B cell (primary cell): ENCODE measurements at regions not wholly inside any gene's neighbourhood (a gene's known extent, or its start where the extent isn't known, plus 50 kb on each side); places are given as distances from the start of the nearest gene placed in this dataset.

Experiments
- ATAC-seq: fragments of 200-7000 bp; cut with Tn5 transposase; one replicate; pipeline ENCODE4 v1.10.0; 2021; ENCODE audit warnings: low read depth, mild to moderate bottlenecking, moderate number of reproducible peaks, moderate library complexity
- CTCF ChIA-PET: fragments of 350-600 bp; sonication (Branson Sonifier 250); formaldehyde crosslinking; loops from one replicate; lab custom pipeline; 2021; ENCODE audit warnings: antibody characterized with exemption, inconsistent platforms; lab: Charles Lee
- POLR2A ChIA-PET: fragments of 350-600 bp; sonication (Branson Sonifier 250); formaldehyde crosslinking; loops from one replicate; lab custom pipeline; 2021; ENCODE audit warnings: antibody characterized with exemption; lab: Charles Lee
- DNase-seq: peaks from one replicate; pipeline ENCODE4 v3.0.0; 2013
- H2AFZ ChIP-seq: 2 replicates; pipeline ENCODE4 v1.6.1; 2012; ENCODE audit warnings: mild to moderate bottlenecking, low read depth, low read length; ENCODE audit not compliant: insufficient read depth, poor library complexity, severe bottlenecking
- H3K27ac ChIP-seq, 2 donors: 1 replicate in 1 of 2; 2 replicates in 1 of 2; pipeline ENCODE4 v1.5.1; 2012 to 2013; ENCODE audit warnings: low read length in 2 of 2, mild to moderate bottlenecking in 2 of 2, moderate library complexity in 1 of 2
- H3K27me3 ChIP-seq, 4 experiments: fragments of 200-600 bp in 1 of 4; sonication (generic) in 1 of 4; replicated peaks in 1 of 4; 1 replicate in 2 of 4; 2 replicates in 2 of 4; pipeline versions ENCODE4 v1.6.1 to v1.7.0; 2013 to 2016; ENCODE audit warnings: low read length in 3 of 4, mild to moderate bottlenecking in 2 of 4, mixed read lengths in 1 of 4, moderate library complexity in 1 of 4; ENCODE audit not compliant: insufficient read depth in 4 of 4, control insufficient read depth in 3 of 4; ENCODE audit errors: control extremely low read depth in 1 of 4
- H3K36me3 ChIP-seq, 2 experiments: replicated peaks in 1 of 2; 1 replicate in 1 of 2; 2 replicates in 1 of 2; pipeline versions ENCODE4 v1.6.1 to v1.7.1; 2013; ENCODE audit warnings: low read length in 1 of 2; ENCODE audit not compliant: insufficient read depth in 2 of 2, control insufficient read depth in 1 of 2; ENCODE audit errors: control extremely low read depth in 1 of 2, extremely low read depth in 1 of 2
- H3K4me1 ChIP-seq, 2 donors: fragments of 200-600 bp in 1 of 2; sonication (generic) in 1 of 2; 1 replicate in 1 of 2; 2 replicates in 1 of 2; pipeline versions ENCODE4 v1.5.1 to v1.6.1; 2013 to 2017; ENCODE audit warnings: low read length in 2 of 2; ENCODE audit not compliant: control insufficient read depth in 2 of 2, insufficient read depth in 2 of 2
- H3K4me2 ChIP-seq: replicated peaks from 2 replicates; pipeline ENCODE3; 2012; ENCODE audit warnings: mild to moderate bottlenecking, low read depth, low read length; ENCODE audit not compliant: poor library complexity, severe bottlenecking
- H3K4me3 ChIP-seq, 5 experiments: fragments of 200-600 bp in 1 of 5; sonication (generic) in 1 of 5; 1 replicate in 3 of 5; 2 replicates in 2 of 5; pipeline versions ENCODE4 v1.5.1 to v1.7.0; 2011 to 2016; ENCODE audit warnings: low read length in 4 of 5, mild to moderate bottlenecking in 4 of 5, low read depth in 2 of 5, control low read depth in 1 of 5, moderate library complexity in 1 of 5; ENCODE audit not compliant: insufficient read depth in 1 of 5; ENCODE audit errors: control extremely low read depth in 1 of 5, extremely low read depth in 1 of 5
- H3K79me2 ChIP-seq: fragments of 200-600 bp; sonication (generic); one replicate; pipeline ENCODE4 v1.6.0; 2016; ENCODE audit warnings: low read length; ENCODE audit not compliant: control insufficient read depth, insufficient read depth
- H3K9ac ChIP-seq: fragments of 200-600 bp; sonication (generic); 2 replicates; pipeline ENCODE4 v1.6.1; 2017; ENCODE audit warnings: mild to moderate bottlenecking, low read length, moderate library complexity
- H3K9me3 ChIP-seq, 3 donors: one replicate each; pipeline versions ENCODE4 v1.6.1 to v1.7.1; 2013; ENCODE audit warnings: low read length in 2 of 3; ENCODE audit not compliant: control insufficient read depth in 2 of 3, insufficient read depth in 1 of 3; ENCODE audit errors: control extremely low read depth in 1 of 3
- H4K20me1 ChIP-seq: 2 replicates; pipeline ENCODE4 v1.6.0; 2012; ENCODE audit warnings: mild to moderate bottlenecking, low read length; ENCODE audit not compliant: insufficient read depth, control insufficient read depth, poor library complexity, severe bottlenecking
- H3K27ac Mint-ChIP-seq: one replicate; pipeline ENCODE4 v1.8.0; 2021; ENCODE audit warnings: mixed read lengths
- H3K27me3 Mint-ChIP-seq: one replicate; pipeline ENCODE4 v1.8.0; 2021; ENCODE audit warnings: mixed read lengths
- H3K4me1 Mint-ChIP-seq: one replicate; pipeline ENCODE4 v1.8.0; 2021; ENCODE audit warnings: mixed read lengths
- H3K4me3 Mint-ChIP-seq: one replicate; pipeline ENCODE4 v1.8.0; 2021; ENCODE audit warnings: mixed read lengths
- H3K9me3 Mint-ChIP-seq: one replicate; pipeline ENCODE4 v1.8.0; 2022; ENCODE audit warnings: mixed read lengths; ENCODE audit not compliant: insufficient read depth
- CTCF ChIP-seq: fragments of 200-600 bp; IDR thresholded peaks from one replicate; pipeline ENCODE4 v1.8.0; 2022; ENCODE audit warnings: antibody characterized with exemption, mild to moderate bottlenecking
- EZH2 ChIP-seq: IDR thresholded peaks from 2 replicates; pipeline ENCODE4 v1.6.1; 2012; ENCODE audit warnings: borderline replicate concordance, low read depth, mild to moderate bottlenecking, moderate library complexity, low read length; ENCODE audit not compliant: insufficient read depth, poor library complexity, severe bottlenecking
- WGBS: methylation state at CpG from one replicate; pipeline ENCODE4 v1.1.5; 2013; ENCODE audit warnings: missing lambda C conversion rate; ENCODE audit not compliant: insufficient coverage; 5-methylcytosine and 5-hydroxymethylcytosine counted together
- intact Hi-C: fragments of 100-400 bp; cut with micrococcal nuclease; formaldehyde crosslinking; loops from one replicate; pipeline ENCODE4 v1.10.0; 2022

GRCh38 chr9:14532456-14533115 is 160.6 kb downstream of the ZDHHC21 start:
- peaks cover 0 to 5% (median 0%) of the 10 kb centered on the region in 4 experiments for H3K27me3 ChIP-seq
- WGBS = 96% methylated on average over 7 of the region's 7 CpGs
- Mint-ChIP-seq H3K4me3 (no peak overlapping the region), H3K4me1 (no peaks in the 10 kb centered on the region), H3K27ac (no peak overlapping the region), H3K27me3 (peaks cover 36% of the 10 kb centered on the region), H3K9me3 (no peaks in the 10 kb centered on the region)
- H3K79me2 ChIP-seq = no peaks in the 10 kb centered on the region
- ChIA-PET POLR2A (no interaction called here), CTCF (no interaction called here)
- no peak overlapping the region for H3K27ac ChIP-seq
- H3K9me3 ChIP-seq = no peaks in the 10 kb centered on the region
- no peak for ATAC-seq
- no peaks in the 10 kb centered on the region for H3K36me3 ChIP-seq
- no peak for DNase-seq
- no peak overlapping the region for H3K9ac ChIP-seq
- H4K20me1 ChIP-seq = no peaks in the 10 kb centered on the region
- TF ChIP-seq CTCF (no peak), EZH2 (no peak)
- no peak overlapping the region for H2AFZ ChIP-seq
- no peak overlapping the region for H3K4me2 ChIP-seq
- no peak overlapping the region for H3K4me3 ChIP-seq
- H3K4me1 ChIP-seq = no peaks in the 10 kb centered on the region
- intact Hi-C loops = no loop called here

- POLR2A ChIA-PET = no interaction called here
- no peak overlapping the region for H3K9ac ChIP-seq
- Mint-ChIP-seq H3K9me3 (no peaks in the 10 kb centered on the region), H3K4me1 (no peaks in the 10 kb centered on the region), H3K27me3 (peaks cover 35% of the 10 kb centered on the region), H3K4me3 (no peak overlapping the region), H3K27ac (no peak overlapping the region)
- peaks cover 0 to 5% (median 0%) of the 10 kb centered on the region in 4 experiments for H3K27me3 ChIP-seq
- CTCF ChIA-PET = no interaction called here
- no peak overlapping the region for H3K27ac ChIP-seq
- H3K9me3 ChIP-seq = no peaks in the 10 kb centered on the region
- H3K4me1 ChIP-seq = no peaks in the 10 kb centered on the region
- H3K4me2 ChIP-seq = no peak overlapping the region
- H4K20me1 ChIP-seq = no peaks in the 10 kb centered on the region
- DNase-seq (no peak), ATAC-seq (no peak)
- H3K36me3 ChIP-seq = no peaks in the 10 kb centered on the region
- H3K79me2 ChIP-seq = no peaks in the 10 kb centered on the region
- WGBS = 88% methylated on average over 7 of the region's 15 CpGs
- H2AFZ ChIP-seq = no peak overlapping the region
- intact Hi-C loops = no loop called here
- no peak overlapping the region for H3K4me3 ChIP-seq
- TF ChIP-seq EZH2 (no peak), CTCF (no peak)
Measured at GRCh38 chr9:14531341-14532269, 161.6 kb downstream of the ZDHHC21 start.
